Fibroblast of the aortic adventitia (primary cell): ENCODE measurements at regions not wholly inside any gene's neighbourhood (a gene's known extent, or its start where the extent isn't known, plus 50 kb on each side); places are given as distances from the start of the nearest gene placed in this dataset. TPM values are rescaled to one million over a fixed set of nuclear protein-coding genes. Genes with fewer than 3 reads are reported as not detected.
"Not testable (repeated sequence)": the region's sequence is repeated elsewhere in the genome, so short reads cannot be mapped to it uniquely, and the experiment has no call there.

Source experiments
- DNase-seq: peaks from one replicate; pipeline ENCODE4 v3.0.0-alpha.2; 2010; ENCODE audit warnings: low read depth
- H3K4me3 ChIP-seq: 2 replicates; pipeline ENCODE4 v1.5.1; 2011; ENCODE audit warnings: low read depth, mild to moderate bottlenecking, control low read depth, low read length, moderate library complexity
- small RNA-seq: library from RNA; depleted of rRNA; stranded (forward); fragments of <200 nt; gene quantifications from one replicate; pipeline ENCODE3, GENCODE V24; 2012

DNA sequence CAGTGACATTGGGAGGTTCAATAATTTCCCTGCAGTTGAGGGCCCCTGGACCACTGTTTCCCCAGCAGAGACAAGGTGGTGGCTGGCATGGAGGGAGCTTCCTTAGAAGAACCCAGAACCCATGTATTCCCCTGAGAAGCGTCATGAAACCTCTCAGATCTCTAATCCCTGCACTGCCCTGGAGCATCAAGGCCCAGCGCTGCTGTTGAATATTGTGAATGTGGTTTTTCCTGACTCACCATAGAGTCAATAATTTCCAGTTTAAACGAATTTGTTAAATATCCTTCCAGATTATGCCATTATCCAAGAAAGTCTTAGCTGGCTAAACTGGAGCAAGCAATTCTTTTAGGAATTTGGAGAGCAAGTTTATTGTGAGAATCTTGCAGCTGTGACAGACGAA is 333.5 kb downstream of the CACNA1B start:
- H3K4me3 ChIP-seq, DNase-seq: not testable (repeated sequence)

DNA sequence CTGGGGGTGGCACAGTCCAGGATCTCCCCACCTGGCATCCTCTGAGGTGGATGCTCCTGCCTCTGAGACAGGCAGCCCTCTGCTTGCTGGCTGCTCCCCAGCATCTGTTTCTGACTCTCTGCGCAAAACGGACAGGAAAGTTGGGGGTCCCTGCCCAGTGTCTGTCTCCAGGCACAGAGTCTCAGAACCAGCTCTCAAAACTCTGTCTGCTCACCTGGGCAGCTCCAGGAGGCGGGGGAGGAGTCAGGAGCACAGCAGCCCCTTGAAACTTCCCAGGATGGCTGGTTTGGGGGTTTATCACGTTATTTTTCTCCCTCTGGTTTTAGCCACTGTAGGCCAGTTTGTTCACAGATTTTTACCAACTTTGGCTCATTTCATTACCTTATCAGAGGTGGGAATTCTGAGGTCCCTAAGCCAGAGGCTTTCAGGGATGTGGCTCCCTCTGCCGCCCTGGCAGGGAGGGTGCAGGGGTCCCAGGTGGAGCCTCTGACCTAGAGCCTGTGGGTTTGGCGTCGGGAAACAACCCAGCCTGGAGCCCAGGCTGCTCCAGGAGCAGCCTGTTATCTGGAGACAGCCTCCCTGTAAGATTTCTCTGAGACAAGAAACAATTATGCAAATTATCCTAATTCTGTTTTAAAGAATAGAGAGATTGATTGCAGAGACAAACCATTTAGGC is 334.1 kb downstream of the CACNA1B start:
- not testable (repeated sequence) for H3K4me3 ChIP-seq, DNase-seq

DNA sequence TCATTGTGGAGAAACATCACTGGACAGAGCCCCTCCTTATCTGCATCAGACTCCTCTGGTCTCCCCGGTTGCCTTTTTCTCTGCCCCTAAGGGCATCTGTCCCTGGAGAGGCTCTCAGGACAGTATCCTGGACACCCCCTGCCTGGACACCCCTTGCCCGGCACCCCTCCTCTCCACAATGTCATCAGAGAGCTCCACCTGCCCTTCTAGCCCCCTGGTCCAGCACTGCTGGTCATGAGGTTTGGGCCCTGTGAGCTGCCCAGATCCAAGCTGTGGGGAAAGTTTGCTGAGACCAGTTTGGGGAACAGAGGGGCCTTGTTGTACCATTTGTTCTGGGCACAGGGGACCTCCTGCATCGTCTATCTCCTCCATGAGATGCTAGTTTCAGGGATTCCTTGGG is 335.2 kb downstream of the CACNA1B start:
- not testable (repeated sequence) for DNase-seq, H3K4me3 ChIP-seq

DNA sequence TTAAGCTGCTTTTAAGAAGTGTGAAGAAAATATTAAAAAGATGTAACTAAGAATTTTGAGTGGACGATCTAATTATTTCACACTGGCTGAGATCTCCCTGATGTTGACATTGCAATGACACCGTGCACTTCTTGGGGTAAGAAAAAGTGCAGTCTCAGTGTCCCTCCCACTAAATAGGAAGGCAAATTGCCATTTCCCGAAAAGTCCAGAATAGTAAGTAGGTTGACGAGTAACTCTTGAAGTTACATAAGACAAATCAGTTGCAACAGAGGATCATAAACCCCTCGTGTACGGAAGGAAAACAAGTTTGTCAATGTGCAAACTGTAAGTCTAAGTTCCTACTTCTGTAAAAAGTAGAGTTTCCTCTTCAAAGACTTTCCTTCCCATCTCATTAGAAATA is 336.2 kb downstream of the CACNA1B start:
- DNase-seq, H3K4me3 ChIP-seq: not testable (repeated sequence)

DNA sequence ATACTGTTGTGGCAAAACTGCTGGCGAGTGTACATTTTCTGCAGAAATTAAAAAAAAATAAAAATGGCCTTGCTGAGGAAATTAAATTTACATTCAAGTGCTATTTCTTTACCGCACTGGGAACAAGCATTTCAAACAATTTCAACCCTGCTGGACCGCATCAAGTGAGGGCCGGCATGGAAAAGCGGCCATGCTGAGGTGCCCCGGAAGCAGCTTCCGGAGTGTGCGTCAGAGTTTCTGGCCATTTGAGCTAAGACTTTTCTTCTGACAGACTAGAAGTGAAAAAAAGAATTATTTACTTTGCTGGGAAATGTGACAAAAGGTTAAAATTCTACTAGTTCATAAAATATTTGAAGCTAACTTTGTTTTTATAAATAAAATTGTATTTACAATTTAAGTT is 337.0 kb downstream of the CACNA1B start:
- DNase-seq, H3K4me3 ChIP-seq: not testable (repeated sequence)

DNA sequence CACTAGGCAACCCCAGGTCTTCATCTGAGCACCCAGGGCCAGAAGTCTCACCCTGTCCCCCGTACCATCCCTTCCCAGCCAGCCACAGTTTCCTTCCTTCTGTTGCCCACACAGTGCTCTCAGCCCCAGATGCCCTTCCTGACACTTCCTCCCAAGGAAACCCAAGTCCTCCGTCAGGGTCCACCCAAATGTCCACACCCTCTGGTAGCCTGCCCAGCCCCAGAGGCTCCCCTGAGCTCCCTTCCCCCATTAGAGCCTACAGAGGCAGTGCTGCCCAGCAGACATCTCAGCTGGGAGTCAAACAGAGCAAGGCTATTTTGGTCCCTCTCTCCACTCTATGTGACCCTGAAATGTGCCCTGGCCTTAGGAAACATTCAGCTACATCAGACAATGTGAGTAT is 338.0 kb downstream of the CACNA1B start:
- DNase-seq, H3K4me3 ChIP-seq: not testable (repeated sequence)

DNA sequence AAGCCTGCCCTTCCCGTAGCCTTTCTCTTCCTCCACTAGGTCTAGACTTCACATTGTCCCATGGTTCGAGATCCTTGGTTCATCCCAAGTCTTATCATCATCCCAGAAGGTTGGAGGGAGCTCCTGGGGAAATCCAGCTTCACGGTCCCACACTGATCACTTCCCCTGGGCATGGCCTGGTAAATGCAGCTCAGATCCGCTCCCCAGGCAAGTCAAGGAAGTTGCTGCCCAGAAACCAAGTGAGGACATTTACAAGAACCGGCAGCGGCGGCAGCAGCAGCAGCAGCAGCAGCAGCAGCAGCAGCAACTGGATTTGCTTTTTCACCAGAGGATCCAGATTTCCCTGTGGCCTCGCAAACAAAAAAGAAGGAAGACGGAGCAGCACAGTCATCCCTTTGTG is 339.2 kb downstream of the CACNA1B start:
- not testable (repeated sequence) for DNase-seq, H3K4me3 ChIP-seq

DNA sequence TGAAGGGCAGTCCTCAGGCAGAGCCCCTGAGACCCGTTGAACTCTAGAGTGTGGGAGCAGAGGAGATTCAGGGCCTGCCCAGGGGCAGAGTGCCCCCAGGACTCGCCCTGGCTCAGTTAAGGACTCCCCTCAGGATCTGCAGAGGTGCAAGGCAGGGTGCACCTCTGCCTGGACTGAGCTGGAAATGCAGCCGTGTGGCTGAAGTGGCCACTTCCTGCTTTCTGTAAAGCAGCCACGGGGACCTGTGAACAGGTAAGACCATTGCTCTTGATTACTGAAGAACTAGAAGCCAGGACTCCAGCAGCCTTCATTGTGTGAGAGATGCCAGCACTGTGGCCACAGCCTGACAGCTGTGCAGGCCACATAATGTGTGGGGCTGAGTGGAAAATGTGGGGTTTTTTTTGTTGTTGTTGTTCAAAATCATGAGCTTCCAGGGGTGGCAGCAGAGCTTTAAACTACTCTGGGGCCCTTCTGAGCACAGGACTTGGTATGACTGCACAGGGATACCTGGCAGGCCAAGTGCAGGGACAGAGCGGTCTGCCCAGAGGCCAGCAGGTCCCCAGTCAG is 339.8 kb downstream of the CACNA1B start:
- not testable (repeated sequence) for H3K4me3 ChIP-seq, DNase-seq

DNA sequence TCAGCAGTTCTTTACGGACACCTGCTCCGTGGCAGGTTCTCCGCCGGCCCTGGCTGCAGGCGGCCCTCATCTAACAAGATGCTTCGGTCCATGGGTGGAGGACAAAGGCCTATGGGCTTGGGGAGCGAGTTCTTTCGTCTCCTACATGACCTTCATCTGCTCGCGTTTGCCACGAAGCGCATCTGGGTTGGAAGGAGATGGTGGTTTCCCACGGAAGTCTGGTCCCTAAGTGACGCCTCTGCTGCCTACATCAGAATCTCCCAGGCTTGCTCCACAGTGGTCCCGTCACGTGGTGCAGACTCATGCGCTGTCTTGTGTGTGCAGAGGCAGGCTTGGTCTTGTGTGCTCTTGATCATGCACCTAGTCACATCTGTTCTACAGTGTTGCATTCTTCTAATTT is 341.7 kb downstream of the CACNA1B start:
- not testable (repeated sequence) for H3K4me3 ChIP-seq, DNase-seq

DNA sequence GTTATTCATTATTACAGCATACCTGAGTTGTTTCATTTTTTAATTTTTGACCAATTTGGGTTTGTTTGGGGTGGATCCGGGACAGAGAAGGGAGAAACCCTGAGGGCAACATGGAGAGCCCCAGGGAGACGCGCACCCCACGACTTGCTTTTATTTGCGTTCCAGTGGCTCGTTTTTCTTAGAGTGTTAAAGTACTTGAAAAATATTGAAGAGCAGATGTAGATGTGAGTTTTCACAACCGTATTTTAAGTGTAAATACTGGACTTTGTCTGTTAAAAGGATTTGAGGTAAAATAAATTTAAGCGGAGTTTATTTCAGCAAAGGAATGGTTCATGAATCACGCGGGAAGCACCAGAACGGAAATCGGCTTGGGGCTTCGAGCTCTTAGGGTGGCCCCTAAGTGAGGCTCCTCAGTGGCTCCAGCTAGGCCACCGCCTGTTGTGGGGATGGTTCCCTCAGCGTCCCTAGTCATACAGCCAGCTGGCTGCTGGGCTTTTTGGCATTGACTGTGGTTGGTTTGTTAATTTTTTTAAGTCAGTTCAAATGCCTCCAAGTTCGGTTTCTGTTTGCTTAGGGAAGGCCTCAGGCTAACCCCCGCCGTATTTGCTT is 344.0 kb downstream of the CACNA1B start:
- DNase-seq, H3K4me3 ChIP-seq: not testable (repeated sequence)

DNA sequence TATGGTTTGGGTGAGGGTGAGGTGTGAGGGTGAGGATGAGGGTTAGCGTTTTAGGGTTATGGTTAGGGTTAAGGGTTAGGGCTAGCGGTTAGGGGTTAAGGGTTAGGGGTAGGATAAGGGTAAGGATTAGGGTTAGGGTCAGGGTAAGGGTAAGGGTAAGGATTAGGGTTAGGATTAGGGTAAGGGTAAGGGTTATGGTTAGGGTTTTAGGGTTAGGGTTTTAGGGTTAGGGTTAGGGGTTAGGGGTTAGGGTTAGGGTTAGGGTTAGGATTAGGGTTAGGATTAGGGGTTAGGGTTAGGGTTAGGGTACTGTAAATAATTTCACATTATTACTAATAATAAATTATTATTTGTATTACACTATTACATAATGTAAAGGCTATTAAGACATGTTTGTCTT is 359.5 kb downstream of the CACNA1B start:
- not testable (repeated sequence) for DNase-seq, H3K4me3 ChIP-seq

DNA sequence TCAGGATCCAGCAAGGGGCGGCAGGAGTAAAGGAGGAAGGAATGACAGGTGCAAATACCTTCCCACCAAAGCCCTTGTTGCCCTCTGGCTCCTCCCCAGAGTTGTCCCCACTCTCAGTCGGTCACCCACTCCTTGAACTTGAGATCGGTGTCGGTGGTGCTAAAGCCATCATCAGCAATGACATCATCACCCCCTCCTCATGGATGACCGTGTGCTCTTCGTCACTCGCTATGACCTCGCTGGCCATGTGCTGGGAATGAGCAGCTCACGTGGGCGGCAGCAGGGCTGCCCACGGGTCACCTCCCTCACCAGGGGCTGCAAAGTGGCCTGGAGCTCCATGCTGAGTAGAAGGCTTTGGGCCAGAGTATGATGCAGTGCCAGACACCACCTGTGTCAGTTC is 405.3 kb downstream of the CACNA1B start:
- not testable (repeated sequence) for DNase-seq, H3K4me3 ChIP-seq

Small RNAs in the stretch of these regions (small RNA-seq; reads per million reads assigned to genes)
- gene RNU6-785P = not detected
